ENCODE measurements at regions not wholly inside any gene's neighbourhood (a gene's known extent, or its start where the extent isn't known, plus 50 kb on each side); places are given as distances from the start of the nearest gene placed in this dataset.
"Not testable (repeated sequence)": the region's sequence is repeated elsewhere in the genome, so short reads cannot be mapped to it uniquely, and the experiment has no call there.

- TF ChIP-seq CTCF (IDR thresholded peaks at IDR 0.05 in 8 of 11, conservative IDR thresholded peaks at IDR 0.05 in 3 of 11); POLR2A (IDR thresholded peaks at IDR 0.05); POLR2AphosphoS5 (IDR thresholded peaks at IDR 0.05): not testable (repeated sequence)
Measured at GRCh38 chr1:146548684-146549083, 319.9 kb upstream of the NOTCH2NLA start.

Measured in spleen (tissue), 7 donors.